ENCODE measurements at regions not wholly inside any gene's neighbourhood (a gene's known extent, or its start where the extent isn't known, plus 50 kb on each side); places are given as distances from the start of the nearest gene placed in this dataset.
"Not testable (repeated sequence)": the region's sequence is repeated elsewhere in the genome, so short reads cannot be mapped to it uniquely, and the experiment has no call there.

GRCh38 chr3:147246906-147247305, 159.4 kb downstream of the ZIC4 start:
- H3K9me3 ChIP-seq (ENCODE audit: control insufficient read depth, insufficient read depth, low read length) = no peaks in the 10 kb centered on the region
- no peaks in the 10 kb centered on the region for H3K79me2 ChIP-seq (ENCODE audit: control insufficient read depth, low read length)
- no peaks in the 10 kb centered on the region for H4K20me1 ChIP-seq (ENCODE audit: control insufficient read depth, insufficient read depth, low read depth, low read length)
- no peaks in the 10 kb centered on the region for H3F3A ChIP-seq (ENCODE audit: control insufficient read depth, insufficient read depth)
- no peak overlapping the region for H3K4me2 ChIP-seq (ENCODE audit: low read length)
- H3K27me3 ChIP-seq (ENCODE audit: control insufficient read depth, low read length) = no peaks in the 10 kb centered on the region
- no peak overlapping the region for H3K27ac ChIP-seq (ENCODE audit: low read depth, low read length)
- TF ChIP-seq CTCF (IDR thresholded peaks at IDR 0.05; ENCODE audit: low read depth, low read length, poor library complexity, severe bottlenecking) (no peak), EZH2phosphoT487 (IDR thresholded peaks at IDR 0.05; ENCODE audit: borderline replicate concordance, low read length) (no peak)
- no peaks in the 10 kb centered on the region for H3K9me2 ChIP-seq (replicated peaks; ENCODE audit: control insufficient read depth, low read length)
- H3K4me3 ChIP-seq (ENCODE audit: low read length) = no peak overlapping the region
- no peaks in the 10 kb centered on the region for H3K4me1 ChIP-seq (ENCODE audit: control insufficient read depth, low read length)
- H3K36me3 ChIP-seq (ENCODE audit: control insufficient read depth, low read length) = no peaks in the 10 kb centered on the region

GRCh38 chr3:147245638-147246037, 160.7 kb downstream of the ZIC4 start:
- H3F3A ChIP-seq (ENCODE audit: control insufficient read depth, insufficient read depth); H3K27me3 ChIP-seq (ENCODE audit: control insufficient read depth, low read length); H3K36me3 ChIP-seq (ENCODE audit: control insufficient read depth, low read length); H4K20me1 ChIP-seq (ENCODE audit: control insufficient read depth, insufficient read depth, low read depth, low read length); H3K79me2 ChIP-seq (ENCODE audit: control insufficient read depth, low read length); H3K4me2 ChIP-seq (ENCODE audit: low read length); H3K9me2 ChIP-seq (replicated peaks; ENCODE audit: control insufficient read depth, low read length); H3K9me3 ChIP-seq (ENCODE audit: control insufficient read depth, insufficient read depth, low read length); H3K4me3 ChIP-seq (ENCODE audit: low read length); H3K27ac ChIP-seq (ENCODE audit: low read depth, low read length); H3K4me1 ChIP-seq (ENCODE audit: control insufficient read depth, low read length): not testable (repeated sequence)

GRCh38 chr3:147245022-147245421, 161.3 kb downstream of the ZIC4 start:
- H3K9me3 ChIP-seq (ENCODE audit: control insufficient read depth, insufficient read depth, low read length); H3K36me3 ChIP-seq (ENCODE audit: control insufficient read depth, low read length); H3F3A ChIP-seq (ENCODE audit: control insufficient read depth, insufficient read depth); H3K4me3 ChIP-seq (ENCODE audit: low read length); H4K20me1 ChIP-seq (ENCODE audit: control insufficient read depth, insufficient read depth, low read depth, low read length); H3K4me1 ChIP-seq (ENCODE audit: control insufficient read depth, low read length); H3K27me3 ChIP-seq (ENCODE audit: control insufficient read depth, low read length); H3K4me2 ChIP-seq (ENCODE audit: low read length); H3K79me2 ChIP-seq (ENCODE audit: control insufficient read depth, low read length); H3K27ac ChIP-seq (ENCODE audit: low read depth, low read length); H3K9me2 ChIP-seq (replicated peaks; ENCODE audit: control insufficient read depth, low read length): not testable (repeated sequence)

GRCh38 chr3:147244397-147244796, 161.9 kb downstream of the ZIC4 start:
- H3K4me1 ChIP-seq (ENCODE audit: control insufficient read depth, low read length) = no peaks in the 10 kb centered on the region
- H3K27ac ChIP-seq (ENCODE audit: low read depth, low read length) = no peak overlapping the region
- no peaks in the 10 kb centered on the region for H4K20me1 ChIP-seq (ENCODE audit: control insufficient read depth, insufficient read depth, low read depth, low read length)
- H3K4me3 ChIP-seq (ENCODE audit: low read length) = no peak overlapping the region
- no peaks in the 10 kb centered on the region for H3K36me3 ChIP-seq (ENCODE audit: control insufficient read depth, low read length)
- no peaks in the 10 kb centered on the region for H3F3A ChIP-seq (ENCODE audit: control insufficient read depth, insufficient read depth)
- H3K27me3 ChIP-seq (ENCODE audit: control insufficient read depth, low read length) = no peaks in the 10 kb centered on the region
- H3K9me2 ChIP-seq (replicated peaks; ENCODE audit: control insufficient read depth, low read length) = no peaks in the 10 kb centered on the region
- no peaks in the 10 kb centered on the region for H3K9me3 ChIP-seq (ENCODE audit: control insufficient read depth, insufficient read depth, low read length)
- no peaks in the 10 kb centered on the region for H3K79me2 ChIP-seq (ENCODE audit: control insufficient read depth, low read length)
- TF ChIP-seq CTCF (IDR thresholded peaks at IDR 0.05; ENCODE audit: low read depth, low read length, poor library complexity, severe bottlenecking) (no peak), EZH2phosphoT487 (IDR thresholded peaks at IDR 0.05; ENCODE audit: borderline replicate concordance, low read length) (no peak)
- H3K4me2 ChIP-seq (ENCODE audit: low read length) = no peak overlapping the region

Data from DOHH2 (cell line).